GM12878 (cell line): ENCODE measurements at regions not wholly inside any gene's neighbourhood (a gene's known extent, or its start where the extent isn't known, plus 50 kb on each side); places are given as distances from the start of the nearest gene placed in this dataset.
A peak's percentile ranks its signal among the peaks of the same experiment; 100 is the strongest.

ENCODE experiments used
- BRCA1 ChIP-seq: IDR thresholded peaks from 2 replicates; pipeline ENCODE4 v1.6.1; 2011; ENCODE audit warnings: low read depth, low read length, improper control_type of control experiment
- CHD2 ChIP-seq: IDR thresholded peaks from 2 replicates; pipeline ENCODE4 v1.6.1; 2011; ENCODE audit warnings: low read depth, low read length, improper control_type of control experiment, borderline replicate concordance
- DPF2 ChIP-seq: fragments of 450-650 bp; IDR thresholded peaks from 2 replicates; pipeline ENCODE4 v1.6.1; 2017; ENCODE audit warnings: mild to moderate bottlenecking
- E2F4 ChIP-seq: IDR thresholded peaks from 2 replicates; pipeline ENCODE4 v1.6.1; 2012; ENCODE audit warnings: low read depth, low read length, improper control_type of control experiment
- ELK1 ChIP-seq: IDR thresholded peaks from 2 replicates; pipeline ENCODE4 v1.6.1; 2012; ENCODE audit warnings: low read depth, low read length, improper control_type of control experiment
- HCFC1 ChIP-seq: fragments of 150-350 bp; IDR thresholded peaks from 2 replicates; pipeline ENCODE4 v1.6.1; 2014; ENCODE audit warnings: low read length
- HDGF ChIP-seq: fragments of 450-650 bp; IDR thresholded peaks from 2 replicates; pipeline ENCODE4 v1.6.1; 2016; ENCODE audit warnings: antibody characterized with exemption
- NBN ChIP-seq: fragments of 450-650 bp; IDR thresholded peaks from 2 replicates; pipeline ENCODE4 v1.6.1; 2016
- PKNOX1 ChIP-seq: fragments of 450-650 bp; IDR thresholded peaks from 2 replicates; pipeline ENCODE4 v1.6.1; 2016; ENCODE audit warnings: mild to moderate bottlenecking
- REST ChIP-seq: IDR thresholded peaks from 2 replicates; pipeline ENCODE4 v1.6.1; 2012; ENCODE audit warnings: mild to moderate bottlenecking, low read depth, low read length
- SIN3A ChIP-seq: IDR thresholded peaks from 2 replicates; pipeline ENCODE4 v1.6.1; 2012; ENCODE audit warnings: low read depth, low read length, improper control_type of control experiment
- ZSCAN29 ChIP-seq: fragments of 450-650 bp; IDR thresholded peaks from 2 replicates; pipeline ENCODE4 v1.6.1; 2017; ENCODE audit warnings: mild to moderate bottlenecking, moderate library complexity
- TF ChIP-seq, protein P1 (sequence below): fragments of 450-650 bp; IDR thresholded peaks from 2 replicates; pipeline ENCODE4 v1.6.1; 2017; ENCODE audit warnings: mild to moderate bottlenecking, low read depth, inconsistent platforms; ENCODE audit not compliant: poor library complexity, severe bottlenecking
- TF ChIP-seq, protein P2 (sequence below), 3 experiments: IDR thresholded peaks in 2 of 3; conservative IDR thresholded peaks in 1 of 3; 2 replicates each; pipeline ENCODE4 v1.5.1; 2011; ENCODE audit warnings: low read depth in 3 of 3, low read length in 3 of 3, mild to moderate bottlenecking in 3 of 3, control low read depth in 2 of 3, moderate library complexity in 2 of 3, inconsistent platforms in 1 of 3, mixed read lengths in 1 of 3; ENCODE audit not compliant: control insufficient read depth in 2 of 3, insufficient read depth in 1 of 3; ENCODE audit errors: extremely low read depth in 1 of 3
- TF ChIP-seq, protein P3 (sequence below): fragments of 450-650 bp; IDR thresholded peaks from 2 replicates; pipeline ENCODE4 v1.6.1; 2018; ENCODE audit warnings: mild to moderate bottlenecking, low read depth, moderate library complexity; ENCODE audit not compliant: partially characterized antibody

DNA sequence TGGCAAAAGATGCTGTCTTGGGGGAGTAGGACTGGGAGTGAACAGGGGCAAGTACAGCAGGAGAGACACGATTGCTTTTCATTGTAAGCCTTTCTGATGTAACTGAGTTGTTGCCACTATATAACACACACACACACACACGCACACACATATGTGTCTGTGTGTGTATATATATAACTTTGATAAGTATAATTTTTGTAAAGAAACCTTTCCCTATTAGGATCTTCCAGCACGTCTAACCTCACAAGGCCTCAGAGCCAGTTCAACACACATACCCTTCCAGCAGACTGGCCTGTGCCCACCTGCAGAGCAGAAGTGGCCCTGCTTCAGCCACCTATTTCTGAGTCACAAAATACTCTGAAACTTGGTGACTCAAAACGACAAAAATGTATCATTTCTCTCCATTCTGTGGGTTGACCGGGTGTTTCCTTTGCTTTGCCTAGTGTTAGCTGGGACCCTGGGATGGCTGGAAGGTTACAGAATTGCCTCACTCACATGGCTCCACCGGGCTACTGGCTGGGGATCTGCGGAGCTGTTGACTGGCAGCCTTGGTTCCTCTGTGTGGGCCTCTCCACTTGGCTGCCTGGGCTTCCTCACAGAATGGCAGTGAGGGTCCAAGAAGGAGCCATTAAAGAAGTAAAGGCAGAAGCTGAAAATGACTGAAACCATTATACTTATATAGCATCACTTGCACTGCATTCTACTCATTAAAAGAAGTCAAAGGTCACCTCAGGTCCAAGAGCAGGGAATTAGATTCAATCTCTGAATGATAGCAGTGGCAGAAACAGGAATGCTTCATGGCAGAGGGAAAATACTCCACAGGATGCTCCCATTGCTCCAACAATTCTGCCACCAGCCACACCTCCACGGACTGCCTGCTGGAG lies 126.4 kb downstream of the BANF2 start (continued):
- TF ChIP-seq, protein P1, sequence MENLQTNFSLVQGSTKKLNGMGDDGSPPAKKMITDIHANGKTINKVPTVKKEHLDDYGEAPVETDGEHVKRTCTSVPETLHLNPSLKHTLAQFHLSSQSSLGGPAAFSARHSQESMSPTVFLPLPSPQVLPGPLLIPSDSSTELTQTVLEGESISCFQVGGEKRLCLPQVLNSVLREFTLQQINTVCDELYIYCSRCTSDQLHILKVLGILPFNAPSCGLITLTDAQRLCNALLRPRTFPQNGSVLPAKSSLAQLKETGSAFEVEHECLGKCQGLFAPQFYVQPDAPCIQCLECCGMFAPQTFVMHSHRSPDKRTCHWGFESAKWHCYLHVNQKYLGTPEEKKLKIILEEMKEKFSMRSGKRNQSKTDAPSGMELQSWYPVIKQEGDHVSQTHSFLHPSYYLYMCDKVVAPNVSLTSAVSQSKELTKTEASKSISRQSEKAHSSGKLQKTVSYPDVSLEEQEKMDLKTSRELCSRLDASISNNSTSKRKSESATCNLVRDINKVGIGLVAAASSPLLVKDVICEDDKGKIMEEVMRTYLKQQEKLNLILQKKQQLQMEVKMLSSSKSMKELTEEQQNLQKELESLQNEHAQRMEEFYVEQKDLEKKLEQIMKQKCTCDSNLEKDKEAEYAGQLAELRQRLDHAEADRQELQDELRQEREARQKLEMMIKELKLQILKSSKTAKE = peak; percentile 56
- TF ChIP-seq PKNOX1 (peak; percentile 75), CHD2 (no peak), NBN (no peak), REST (0 out of 2 replicates have a peak, but pooled peaks have one; percentile 26), ELK1 (no peak), HCFC1 (no peak), SIN3A (no peak), ZSCAN29 (no peak), E2F4 (no peak), BRCA1 (no peak), DPF2 (peak; percentile 95), HDGF (no peak)
- TF ChIP-seq, protein P2, sequence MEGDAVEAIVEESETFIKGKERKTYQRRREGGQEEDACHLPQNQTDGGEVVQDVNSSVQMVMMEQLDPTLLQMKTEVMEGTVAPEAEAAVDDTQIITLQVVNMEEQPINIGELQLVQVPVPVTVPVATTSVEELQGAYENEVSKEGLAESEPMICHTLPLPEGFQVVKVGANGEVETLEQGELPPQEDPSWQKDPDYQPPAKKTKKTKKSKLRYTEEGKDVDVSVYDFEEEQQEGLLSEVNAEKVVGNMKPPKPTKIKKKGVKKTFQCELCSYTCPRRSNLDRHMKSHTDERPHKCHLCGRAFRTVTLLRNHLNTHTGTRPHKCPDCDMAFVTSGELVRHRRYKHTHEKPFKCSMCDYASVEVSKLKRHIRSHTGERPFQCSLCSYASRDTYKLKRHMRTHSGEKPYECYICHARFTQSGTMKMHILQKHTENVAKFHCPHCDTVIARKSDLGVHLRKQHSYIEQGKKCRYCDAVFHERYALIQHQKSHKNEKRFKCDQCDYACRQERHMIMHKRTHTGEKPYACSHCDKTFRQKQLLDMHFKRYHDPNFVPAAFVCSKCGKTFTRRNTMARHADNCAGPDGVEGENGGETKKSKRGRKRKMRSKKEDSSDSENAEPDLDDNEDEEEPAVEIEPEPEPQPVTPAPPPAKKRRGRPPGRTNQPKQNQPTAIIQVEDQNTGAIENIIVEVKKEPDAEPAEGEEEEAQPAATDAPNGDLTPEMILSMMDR (IDR thresholded peaks at IDR 0.05 in 2 of 3, conservative IDR thresholded peaks at IDR 0.05 in 1 of 3; ENCODE audit: control insufficient read depth in 2 of 3, extremely low read depth in 1 of 3, insufficient read depth in 1 of 3, low read depth in 3 of 3, low read length in 3 of 3) = no peak
- TF ChIP-seq, protein P3, sequence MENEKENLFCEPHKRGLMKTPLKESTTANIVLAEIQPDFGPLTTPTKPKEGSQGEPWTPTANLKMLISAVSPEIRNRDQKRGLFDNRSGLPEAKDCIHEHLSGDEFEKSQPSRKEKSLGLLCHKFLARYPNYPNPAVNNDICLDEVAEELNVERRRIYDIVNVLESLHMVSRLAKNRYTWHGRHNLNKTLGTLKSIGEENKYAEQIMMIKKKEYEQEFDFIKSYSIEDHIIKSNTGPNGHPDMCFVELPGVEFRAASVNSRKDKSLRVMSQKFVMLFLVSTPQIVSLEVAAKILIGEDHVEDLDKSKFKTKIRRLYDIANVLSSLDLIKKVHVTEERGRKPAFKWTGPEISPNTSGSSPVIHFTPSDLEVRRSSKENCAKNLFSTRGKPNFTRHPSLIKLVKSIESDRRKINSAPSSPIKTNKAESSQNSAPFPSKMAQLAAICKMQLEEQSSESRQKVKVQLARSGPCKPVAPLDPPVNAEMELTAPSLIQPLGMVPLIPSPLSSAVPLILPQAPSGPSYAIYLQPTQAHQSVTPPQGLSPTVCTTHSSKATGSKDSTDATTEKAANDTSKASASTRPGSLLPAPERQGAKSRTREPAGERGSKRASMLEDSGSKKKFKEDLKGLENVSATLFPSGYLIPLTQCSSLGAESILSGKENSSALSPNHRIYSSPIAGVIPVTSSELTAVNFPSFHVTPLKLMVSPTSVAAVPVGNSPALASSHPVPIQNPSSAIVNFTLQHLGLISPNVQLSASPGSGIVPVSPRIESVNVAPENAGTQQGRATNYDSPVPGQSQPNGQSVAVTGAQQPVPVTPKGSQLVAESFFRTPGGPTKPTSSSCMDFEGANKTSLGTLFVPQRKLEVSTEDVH = no peak
